Chondrocyte (in vitro differentiated cells): ENCODE measurements at regions not wholly inside any gene's neighbourhood (a gene's known extent, or its start where the extent isn't known, plus 50 kb on each side); places are given as distances from the start of the nearest gene placed in this dataset.
A peak's percentile ranks its signal among the peaks of the same experiment; 100 is the strongest.

Source experiments
- DNase-seq: peaks from one replicate; pipeline ENCODE4 v3.0.0; 2021; ENCODE audit warnings: mixed read lengths, low spot score
- H3K27ac Mint-ChIP-seq: one replicate; pipeline ENCODE4 v1.8.0; 2021; ENCODE audit warnings: mild to moderate bottlenecking, moderate library complexity, mixed read lengths; ENCODE audit not compliant: unreplicated experiment
- H3K27me3 Mint-ChIP-seq: 2 replicates; pipeline ENCODE4 v1.8.0; 2021; ENCODE audit warnings: low read depth, mixed read lengths
- H3K36me3 Mint-ChIP-seq: 2 replicates; pipeline ENCODE4 v1.8.0; 2021; ENCODE audit warnings: low read depth, mixed read lengths
- H3K4me1 Mint-ChIP-seq: 2 replicates; pipeline ENCODE4 v1.8.0; 2021; ENCODE audit warnings: low read depth, mild to moderate bottlenecking, mixed read lengths
- H3K4me3 Mint-ChIP-seq: one replicate; pipeline ENCODE4 v1.8.0; 2021; ENCODE audit warnings: mild to moderate bottlenecking, moderate library complexity, mixed read lengths; ENCODE audit not compliant: unreplicated experiment
- H3K9me3 Mint-ChIP-seq: 2 replicates; pipeline ENCODE4 v1.8.0; 2021; ENCODE audit warnings: low read depth, mixed read lengths
- CTCF ChIP-seq: fragments of 200-600 bp; sonication (generic); IDR thresholded peaks from 2 replicates; pipeline ENCODE4 v1.5.0; 2021; ENCODE audit warnings: antibody characterized with exemption, mild to moderate bottlenecking, moderate library complexity

DNA sequence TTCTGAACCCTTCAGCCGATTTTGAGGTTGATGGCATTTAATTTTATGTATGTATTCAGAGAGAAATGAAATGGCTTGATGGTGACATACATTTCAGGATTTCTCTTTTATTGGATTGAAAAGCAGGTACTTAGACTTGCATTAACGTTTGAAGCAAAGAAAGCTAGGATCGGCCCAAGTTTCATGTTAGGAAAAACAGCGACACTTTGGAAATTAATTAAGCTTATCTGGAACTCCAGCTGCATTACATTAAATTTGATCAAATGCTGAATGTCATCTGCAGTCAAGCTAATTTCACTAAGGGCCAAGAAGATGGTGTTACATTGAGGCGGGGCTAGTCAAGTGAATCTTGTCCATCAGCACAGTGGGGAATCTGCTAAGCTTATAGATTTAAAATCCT, 441.8 kb downstream of the IRS1 start:
- no peak overlapping the region for H3K27ac Mint-ChIP-seq
- H3K9me3 Mint-ChIP-seq, result peaks cover 4% of the 10 kb centered on the region
- TF ChIP-seq CTCF, result no peak
- DNase-seq, result no peak
- peaks cover 3% of the 10 kb centered on the region for H3K36me3 Mint-ChIP-seq
- H3K27me3 Mint-ChIP-seq, result no peaks in the 10 kb centered on the region
- H3K4me3 Mint-ChIP-seq, result no peak overlapping the region
- peaks cover 13% of the 10 kb centered on the region for H3K4me1 Mint-ChIP-seq

DNA sequence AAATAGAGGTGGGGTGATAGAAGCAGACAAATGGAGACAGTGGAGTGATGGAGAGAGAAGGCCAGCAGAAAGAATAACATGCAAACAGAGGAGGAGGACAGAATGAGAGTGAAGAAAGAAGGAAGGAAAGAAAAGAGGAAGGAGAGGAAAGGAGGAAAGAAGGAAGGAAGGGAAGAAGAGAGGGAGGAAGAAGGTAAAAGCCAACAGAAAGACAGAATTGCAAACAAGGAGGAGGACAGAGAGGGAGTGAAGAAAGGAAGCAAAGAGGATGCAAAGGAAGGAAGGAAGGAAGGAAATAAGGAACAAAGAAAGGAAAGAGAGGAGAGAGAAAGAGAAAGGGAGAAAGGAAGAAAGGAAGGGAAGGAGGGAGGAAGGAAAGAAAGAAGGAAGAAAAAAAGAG, 444.0 kb downstream of the IRS1 start:
- Mint-ChIP-seq H3K27ac (no peak overlapping the region), H3K36me3 (peaks cover 1% of the 10 kb centered on the region), H3K4me3 (no peak overlapping the region), H3K4me1 (peaks cover 11% of the 10 kb centered on the region), H3K9me3 (no peaks in the 10 kb centered on the region), H3K27me3 (no peaks in the 10 kb centered on the region)
- DNase-seq, result no peak
- TF ChIP-seq CTCF, result no peak

DNA sequence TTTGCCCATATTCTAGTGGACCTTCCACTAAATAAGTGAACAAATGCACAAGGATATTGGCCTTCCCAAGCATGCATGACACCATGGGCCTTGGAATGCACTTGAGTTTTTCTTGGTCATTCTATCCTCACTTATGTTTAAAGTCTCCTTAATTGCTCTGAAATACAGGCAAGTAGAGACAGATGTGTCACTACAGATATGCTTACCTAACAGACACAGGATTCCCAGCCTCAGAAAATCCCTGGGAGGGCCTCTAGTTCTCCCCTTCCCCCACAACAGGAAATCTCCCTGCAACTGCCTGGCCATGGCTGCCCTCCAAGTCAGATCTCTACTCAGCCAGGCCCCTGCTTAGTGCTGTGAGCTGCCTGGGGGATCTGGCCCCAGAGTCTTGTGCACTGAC, 445.2 kb downstream of the IRS1 start:
- Mint-ChIP-seq H3K36me3 (no peaks in the 10 kb centered on the region), H3K9me3 (peaks cover 4% of the 10 kb centered on the region), H3K27ac (peak overlapping the region; percentile 66), H3K27me3 (no peaks in the 10 kb centered on the region), H3K4me3 (no peak overlapping the region), H3K4me1 (peaks cover 11% of the 10 kb centered on the region)
- DNase-seq, result no peak
- TF ChIP-seq CTCF, result no peak

DNA sequence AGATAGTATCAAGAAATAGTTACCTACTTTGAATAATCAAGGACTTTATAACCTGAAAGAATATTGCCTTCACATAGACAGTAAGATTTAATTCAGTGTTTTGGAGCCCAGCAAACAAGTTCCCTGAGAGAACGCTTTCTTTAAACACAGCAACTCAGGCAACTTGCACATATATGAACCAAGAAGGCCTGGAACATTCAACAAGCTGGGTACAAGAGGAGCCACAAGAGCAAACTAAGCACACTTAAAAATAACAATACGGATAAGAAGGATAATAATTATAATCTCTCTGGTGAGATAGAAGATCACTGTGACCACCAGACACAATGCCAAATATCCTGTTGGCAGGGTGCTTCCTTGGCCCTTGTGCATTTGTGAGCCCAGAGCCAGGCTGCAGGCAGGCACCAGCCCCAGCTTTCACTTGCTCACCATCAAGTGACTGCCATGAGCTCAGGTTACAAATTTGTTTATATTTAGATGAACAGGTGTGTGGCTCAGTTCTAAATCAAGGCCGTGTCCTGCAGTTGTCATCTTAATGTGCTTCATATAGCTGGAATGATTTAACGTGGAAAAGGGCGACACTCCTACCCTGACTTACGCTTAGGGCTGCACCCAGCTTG, 446.6 kb downstream of the IRS1 start:
- Mint-ChIP-seq H3K27ac (no peak overlapping the region), H3K27me3 (no peaks in the 10 kb centered on the region), H3K4me3 (no peak overlapping the region), H3K9me3 (peaks cover 4% of the 10 kb centered on the region), H3K36me3 (no peaks in the 10 kb centered on the region), H3K4me1 (peaks cover 11% of the 10 kb centered on the region)
- no peak for TF ChIP-seq CTCF
- DNase-seq, result no peak

GRCh38 chr2:226351711-226352110, 447.9 kb downstream of the IRS1 start:
- H3K4me1 Mint-ChIP-seq, result peaks cover 11% of the 10 kb centered on the region
- H3K9me3 Mint-ChIP-seq, result peaks cover 4% of the 10 kb centered on the region
- no peaks in the 10 kb centered on the region for H3K36me3 Mint-ChIP-seq
- TF ChIP-seq CTCF, result no peak
- DNase-seq, result no peak
- H3K27ac Mint-ChIP-seq, result no peak overlapping the region
- H3K4me3 Mint-ChIP-seq, result no peak overlapping the region
- H3K27me3 Mint-ChIP-seq, result no peaks in the 10 kb centered on the region
